HEK293T (cell line): ENCODE measurements at regions not wholly inside any gene's neighbourhood (a gene's known extent, or its start where the extent isn't known, plus 50 kb on each side); places are given as distances from the start of the nearest gene placed in this dataset.

ENCODE experiments used
- CTCF ChIA-PET: fragments of 350-600 bp; formaldehyde crosslinking; extraction: SDS; loops from one replicate; lab custom pipeline; 2021; ENCODE audit warnings: antibody characterized with exemption, inconsistent platforms; lab: Yijun Ruan, JAX
- POLR2A ChIA-PET: fragments of 350-600 bp; formaldehyde crosslinking; extraction: SDS; loops from one replicate; lab custom pipeline; 2020; ENCODE audit warnings: antibody characterized with exemption, inconsistent platforms; lab: Yijun Ruan, JAX
- DNase-seq: peaks from one replicate; pipeline ENCODE4 v3.0.0; 2012; ENCODE audit warnings: mixed read lengths; ENCODE audit errors: extremely low spot score
- ARNT ChIP-seq: fragments of 450-650 bp; IDR thresholded peaks from 2 replicates; pipeline ENCODE4 v1.6.1; 2017; ENCODE audit warnings: mild to moderate bottlenecking
- BHLHE40 ChIP-seq: fragments of 450-650 bp; IDR thresholded peaks from 2 replicates; pipeline ENCODE4 v1.6.1; 2016; ENCODE audit warnings: mild to moderate bottlenecking, moderate library complexity, borderline replicate concordance
- CTBP1 ChIP-seq: fragments of 450-650 bp; IDR thresholded peaks from 2 replicates; pipeline ENCODE4 v1.6.1; 2016; ENCODE audit warnings: borderline replicate concordance
- ELF4 ChIP-seq: fragments of 450-650 bp; IDR thresholded peaks from 2 replicates; pipeline ENCODE4 v1.6.1; 2017; ENCODE audit warnings: antibody characterized with exemption
- FOXA1 ChIP-seq: fragments of 450-650 bp; IDR thresholded peaks from 2 replicates; pipeline ENCODE4 v1.6.1; 2016; ENCODE audit warnings: mild to moderate bottlenecking
- FOXK2 ChIP-seq: fragments of 450-650 bp; IDR thresholded peaks from 2 replicates; pipeline ENCODE4 v1.6.1; 2016; ENCODE audit warnings: mild to moderate bottlenecking
- FOXM1 ChIP-seq: fragments of 450-650 bp; IDR thresholded peaks from 2 replicates; pipeline ENCODE4 v1.6.1; 2017; ENCODE audit warnings: mild to moderate bottlenecking, borderline replicate concordance
- HDGF ChIP-seq: fragments of 450-650 bp; IDR thresholded peaks from 2 replicates; pipeline ENCODE4 v1.6.1; 2017; ENCODE audit warnings: antibody characterized with exemption, borderline replicate concordance
- L3MBTL2 ChIP-seq: fragments of 450-650 bp; conservative IDR thresholded peaks from 2 replicates; pipeline ENCODE4 v1.6.1; 2016; ENCODE audit warnings: mild to moderate bottlenecking
- LEF1 ChIP-seq: fragments of 450-650 bp; IDR thresholded peaks from 2 replicates; pipeline ENCODE4 v1.6.1; 2017; ENCODE audit warnings: mild to moderate bottlenecking, borderline replicate concordance
- NFRKB ChIP-seq: fragments of 450-650 bp; IDR thresholded peaks from 2 replicates; pipeline ENCODE4 v1.6.1; 2016; ENCODE audit warnings: mild to moderate bottlenecking, moderate library complexity
- PKNOX1 ChIP-seq: fragments of 450-650 bp; IDR thresholded peaks from 2 replicates; pipeline ENCODE4 v1.6.1; 2016
- SP1 ChIP-seq: fragments of 450-650 bp; IDR thresholded peaks from 2 replicates; pipeline ENCODE4 v1.6.1; 2017
- SUZ12 ChIP-seq: fragments of 450-650 bp; IDR thresholded peaks from 2 replicates; pipeline ENCODE4 v1.6.1; 2016; ENCODE audit warnings: mild to moderate bottlenecking
- TARDBP ChIP-seq: fragments of 450-650 bp; IDR thresholded peaks from 2 replicates; pipeline ENCODE4 v1.6.1; 2016
- ZNF384 ChIP-seq: fragments of 450-650 bp; IDR thresholded peaks from 2 replicates; pipeline ENCODE4 v1.6.1; 2016

GRCh38 chr2:195451160-195451559 lies 205.9 kb upstream of the SLC39A10 start:
- POLR2A ChIA-PET, result no interaction called here
- DNase-seq, result no peak
- no peak for TF ChIP-seq FOXA1
- TF ChIP-seq TARDBP, result no peak
- no peak for TF ChIP-seq PKNOX1
- no peak for TF ChIP-seq BHLHE40
- no peak for TF ChIP-seq ELF4
- no peak for TF ChIP-seq ARNT
- no peak for TF ChIP-seq ZNF384
- no peak for TF ChIP-seq SP1
- CTCF ChIA-PET, result no interaction called here

- TF ChIP-seq FOXA1 (no peak), ELF4 (no peak), SP1 (no peak), LEF1 (no peak)
- ChIA-PET CTCF (no interaction called here), POLR2A (no interaction called here)
- DNase-seq, result no peak
Measured at GRCh38 chr2:195450552-195451113, 206.4 kb upstream of the SLC39A10 start.

- CTCF ChIA-PET, result no interaction called here
- POLR2A ChIA-PET, result no interaction called here
- TF ChIP-seq ARNT, result no peak
- TF ChIP-seq SP1, result no peak
- no peak for TF ChIP-seq SUZ12
- no peak for TF ChIP-seq ELF4
- TF ChIP-seq TARDBP, result no peak
- TF ChIP-seq LEF1, result no peak
- no peak for TF ChIP-seq FOXA1
- TF ChIP-seq PKNOX1, result no peak
- TF ChIP-seq CTBP1, result no peak
- no peak for TF ChIP-seq L3MBTL2
- TF ChIP-seq FOXK2, result no peak
- TF ChIP-seq NFRKB, result no peak
- no peak for TF ChIP-seq FOXM1
- no peak for TF ChIP-seq ZNF384
- no peak for DNase-seq
Measured at GRCh38 chr2:195447323-195447975, 209.6 kb upstream of the SLC39A10 start.

- CTCF ChIA-PET, result no interaction called here
Measured at GRCh38 chr2:195445639-195446038, 211.4 kb upstream of the SLC39A10 start.

GRCh38 chr2:195443926-195444325 lies 213.1 kb upstream of the SLC39A10 start:
- no peak for TF ChIP-seq FOXK2
- no peak for TF ChIP-seq CTBP1
- TF ChIP-seq NFRKB, result no peak
- TF ChIP-seq TARDBP, result no peak
- TF ChIP-seq SUZ12, result no peak
- no peak for TF ChIP-seq LEF1
- no peak for TF ChIP-seq FOXM1
- no peak for TF ChIP-seq PKNOX1
- no peak for TF ChIP-seq HDGF
- no peak for TF ChIP-seq FOXA1
- no peak for TF ChIP-seq L3MBTL2
- no peak for TF ChIP-seq ZNF384
- TF ChIP-seq SP1, result no peak
- TF ChIP-seq BHLHE40, result no peak
- TF ChIP-seq ELF4, result no peak
- no peak for TF ChIP-seq ARNT
- no peak for DNase-seq
- POLR2A ChIA-PET, result no interaction called here
- CTCF ChIA-PET, result no interaction called here

More at GRCh38 chr2:195445639-195446038, 211.4 kb upstream of the SLC39A10 start:
- POLR2A ChIA-PET, result no interaction called here
- no peak for DNase-seq
- TF ChIP-seq NFRKB (no peak), TARDBP (no peak), PKNOX1 (no peak), FOXK2 (no peak), FOXM1 (no peak), L3MBTL2 (no peak), LEF1 (no peak), SUZ12 (no peak), SP1 (no peak), FOXA1 (no peak), HDGF (no peak), ELF4 (no peak), ARNT (no peak), CTBP1 (no peak), BHLHE40 (no peak), ZNF384 (no peak)
